HG03103 (cell line): ENCODE measurements at regions not wholly inside any gene's neighbourhood (a gene's known extent, or its start where the extent isn't known, plus 50 kb on each side); places are given as distances from the start of the nearest gene placed in this dataset.

Experiments used
- ATAC-seq: cut with Tn5 transposase; IDR thresholded peaks from one replicate; pipeline ENCODE4 v1.9.1; 2021; ENCODE audit warnings: low read depth; ENCODE audit not compliant: unreplicated experiment

DNA sequence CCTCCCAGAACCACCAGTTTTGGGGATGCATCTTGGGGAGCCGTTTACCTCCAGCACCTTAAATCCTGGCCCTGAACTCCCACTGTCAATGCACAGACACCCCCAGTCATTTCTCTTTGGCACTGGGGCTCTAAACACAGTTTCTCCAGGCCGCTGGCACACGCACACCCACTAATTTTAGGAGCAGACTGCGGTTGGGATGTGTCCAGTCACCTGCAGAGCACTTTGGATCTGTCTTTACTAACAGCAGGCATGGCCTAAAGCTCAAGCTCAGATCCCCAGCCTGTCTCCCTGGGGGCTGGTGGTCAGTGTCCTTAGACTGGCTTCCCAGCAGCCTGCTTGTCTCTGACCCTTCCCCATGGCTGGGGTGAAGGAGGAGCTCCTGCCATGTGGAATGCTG is 49.9 kb downstream of the SYNE3 start:
- no peak for ATAC-seq

DNA sequence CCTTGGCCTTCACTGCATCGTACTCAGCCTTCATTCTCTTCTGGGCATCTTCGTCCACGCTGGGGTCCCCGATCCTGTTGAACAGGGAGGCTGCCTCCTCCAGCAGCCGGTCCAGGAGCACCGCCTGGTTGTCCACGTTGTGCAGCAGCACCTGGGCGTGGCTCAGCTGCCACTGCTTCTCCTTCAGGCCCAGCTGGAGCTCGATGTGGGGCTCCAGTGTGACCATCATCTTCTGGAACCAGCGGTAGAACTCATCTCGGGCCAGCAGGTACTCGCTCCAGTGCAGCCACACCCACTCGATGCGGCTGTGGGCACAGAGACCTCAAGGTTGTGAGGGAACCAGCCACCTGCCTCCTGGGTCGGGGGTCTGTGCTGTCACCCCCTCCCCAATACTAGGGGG is 50.5 kb downstream of the SYNE3 start:
- ATAC-seq, result no peak

DNA sequence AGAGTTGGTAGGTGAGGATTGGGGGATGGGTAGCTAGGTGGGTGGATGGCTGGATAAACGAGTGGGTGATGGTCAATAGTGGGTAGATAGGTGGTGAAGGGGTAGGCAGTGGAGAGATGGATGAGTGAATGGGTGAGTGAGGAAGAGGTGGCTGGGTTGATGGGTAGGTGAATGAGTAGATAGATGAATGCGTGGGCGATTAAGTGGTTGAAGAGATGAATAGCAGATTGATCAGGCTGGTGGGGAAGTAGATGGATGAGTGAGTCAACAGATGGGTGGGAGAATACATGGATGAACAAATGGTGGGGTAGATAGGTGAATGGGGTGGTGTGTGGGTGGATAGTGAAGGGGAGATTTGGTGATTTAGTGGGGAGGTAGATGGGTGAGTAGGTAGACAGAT is 51.1 kb downstream of the SYNE3 start:
- ATAC-seq, result no peak

DNA sequence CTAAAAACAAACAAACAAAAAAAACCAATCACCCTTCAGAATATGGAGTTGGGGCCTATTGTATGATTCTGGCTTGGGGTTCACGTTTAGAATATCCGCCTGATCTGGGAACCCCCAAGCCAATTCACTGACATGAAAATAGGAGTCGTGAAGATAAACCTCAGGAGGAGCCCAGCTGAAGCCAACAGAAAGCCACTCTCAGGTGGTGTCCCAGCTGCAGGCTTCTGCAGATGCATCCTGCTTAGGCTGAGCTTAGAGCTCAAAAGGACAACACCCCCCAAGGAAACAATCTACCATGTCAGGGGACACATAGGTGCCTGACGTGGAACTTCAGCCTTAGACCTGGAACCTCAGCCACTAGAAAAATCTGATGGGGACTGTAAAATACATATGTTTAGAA is 51.9 kb downstream of the SYNE3 start:
- ATAC-seq, result no peak

DNA sequence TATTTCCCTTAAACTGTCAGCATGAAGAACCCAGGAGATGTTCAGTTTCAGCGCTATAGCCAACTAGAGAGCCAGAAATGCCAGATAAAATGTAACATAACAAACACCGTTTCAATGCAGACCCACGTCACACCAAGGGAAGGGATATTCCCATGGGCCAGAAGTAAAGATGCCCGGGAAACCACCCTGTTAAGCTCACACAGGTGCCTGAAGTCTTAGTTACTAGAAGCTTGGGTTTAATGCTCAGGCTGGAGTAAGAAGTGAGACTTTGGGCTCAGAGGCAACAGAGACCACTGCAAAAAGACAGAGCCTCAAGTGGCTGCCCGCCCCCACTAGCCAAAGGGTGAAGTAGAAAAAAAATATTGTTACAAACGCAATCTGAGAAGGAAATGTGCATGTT is 52.3 kb downstream of the SYNE3 start:
- ATAC-seq, result no peak

DNA sequence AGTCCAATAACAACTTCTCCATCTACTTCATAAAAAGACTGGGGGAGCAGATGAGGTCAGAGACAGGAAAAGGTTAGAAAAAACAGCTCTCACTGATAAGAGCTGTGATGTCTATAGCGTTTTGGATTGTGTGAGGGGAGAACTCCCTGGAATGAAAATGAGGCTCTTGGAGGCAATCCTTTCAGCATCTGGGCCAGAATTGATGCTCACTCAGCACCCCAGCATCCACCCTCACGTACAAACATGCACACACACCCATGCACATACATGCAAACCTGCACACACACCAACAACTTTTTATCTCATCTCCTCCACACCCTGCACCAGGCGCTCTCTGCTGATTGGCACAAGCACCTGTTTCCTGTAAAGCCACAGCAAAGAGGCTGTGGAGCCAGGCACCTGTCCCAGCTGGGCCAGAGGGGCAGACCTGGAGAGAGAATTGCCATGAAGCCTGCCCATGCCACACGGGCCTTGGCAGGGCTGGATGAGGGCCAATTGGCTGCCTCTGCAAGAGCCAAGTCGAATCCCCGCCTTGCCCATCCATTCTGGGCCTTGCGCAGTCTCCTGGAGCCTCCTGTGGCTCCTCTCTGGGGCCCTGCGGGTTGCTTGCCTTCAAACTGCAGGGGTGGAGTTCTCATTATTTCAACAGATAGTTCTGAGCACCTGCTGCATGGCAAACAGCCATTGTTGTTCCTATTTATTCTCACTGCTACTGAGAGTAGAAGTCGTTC is 53.1 kb downstream of the SYNE3 start:
- no peak for ATAC-seq

DNA sequence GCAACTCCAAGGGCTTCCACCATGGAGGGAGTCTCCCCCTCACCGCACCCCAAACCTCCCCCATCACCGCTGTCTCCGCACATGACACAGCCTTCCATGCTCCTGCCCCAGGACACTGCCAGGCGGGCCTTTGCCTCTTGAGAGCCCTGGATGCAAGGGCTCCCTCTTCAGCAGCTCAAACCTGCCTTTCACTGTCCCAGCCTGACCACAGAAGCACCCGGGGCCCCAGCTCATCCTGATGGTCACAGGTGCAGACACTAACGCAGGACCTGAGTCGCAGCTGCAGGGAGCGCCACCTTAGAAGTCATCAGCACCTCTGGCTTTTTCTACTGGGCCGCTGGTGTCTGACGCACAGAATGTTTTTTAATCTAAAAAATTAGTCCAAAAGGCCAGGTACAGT is 54.0 kb downstream of the SYNE3 start:
- ATAC-seq, result no peak

DNA sequence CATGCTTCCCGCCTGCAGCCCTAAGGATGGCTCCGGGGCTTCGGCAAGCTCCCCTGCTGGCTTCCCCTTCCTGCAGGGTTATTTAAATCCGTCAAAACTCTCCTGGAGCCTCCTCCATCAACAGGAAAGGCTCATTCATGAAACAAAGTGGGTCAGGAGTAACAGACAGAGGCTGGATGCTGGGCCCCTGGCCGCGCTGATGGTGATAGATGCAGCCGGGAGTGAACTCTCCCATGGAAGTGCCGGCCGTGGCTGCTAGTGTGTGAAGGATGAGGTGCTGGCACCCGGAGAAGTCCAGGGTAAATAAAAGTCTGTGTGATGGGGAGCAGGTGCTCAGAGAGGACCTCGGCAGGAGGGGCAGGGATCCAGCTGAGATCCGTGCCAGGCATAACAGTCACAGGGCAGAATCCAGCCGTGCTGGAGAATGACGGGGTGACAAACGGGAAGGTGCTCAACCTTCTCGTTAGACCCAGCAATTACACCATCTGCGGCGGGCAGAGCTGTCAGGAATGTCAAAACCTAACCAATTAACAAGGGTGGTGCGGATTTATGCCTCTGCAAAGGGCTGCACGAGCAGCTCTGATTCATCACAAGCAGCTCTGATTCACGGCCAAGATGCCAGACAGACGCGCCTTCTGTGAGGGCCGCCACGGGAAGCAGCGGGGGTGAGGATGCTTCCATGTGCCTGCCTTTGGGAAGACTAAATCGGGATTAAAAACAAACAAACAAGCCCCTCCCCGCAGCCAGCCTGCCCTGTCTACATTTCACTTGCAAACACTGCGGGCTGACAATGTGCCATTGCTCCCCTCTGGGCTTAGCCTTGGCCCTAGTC is 55.6 kb downstream of the SYNE3 start:
- ATAC-seq, result no peak

DNA sequence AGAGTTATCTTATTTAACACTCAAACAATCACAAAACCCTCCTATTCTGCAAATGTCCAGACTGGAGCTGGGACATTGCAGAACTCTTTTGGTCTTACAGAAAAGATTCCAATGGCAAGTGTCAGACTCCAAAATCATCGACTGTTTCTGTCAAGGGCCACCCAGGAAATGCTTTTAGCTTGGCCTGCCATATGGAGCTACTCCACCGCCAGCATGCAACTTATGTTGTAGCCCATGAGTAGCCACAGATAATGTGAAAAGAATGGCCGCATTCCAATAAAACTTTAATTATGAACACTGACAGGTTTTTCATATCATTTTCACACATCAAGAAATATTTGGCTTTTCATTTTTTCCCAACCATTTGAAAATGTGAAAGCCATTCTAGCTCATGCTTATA is 57.5 kb downstream of the SYNE3 start:
- ATAC-seq, result no peak

DNA sequence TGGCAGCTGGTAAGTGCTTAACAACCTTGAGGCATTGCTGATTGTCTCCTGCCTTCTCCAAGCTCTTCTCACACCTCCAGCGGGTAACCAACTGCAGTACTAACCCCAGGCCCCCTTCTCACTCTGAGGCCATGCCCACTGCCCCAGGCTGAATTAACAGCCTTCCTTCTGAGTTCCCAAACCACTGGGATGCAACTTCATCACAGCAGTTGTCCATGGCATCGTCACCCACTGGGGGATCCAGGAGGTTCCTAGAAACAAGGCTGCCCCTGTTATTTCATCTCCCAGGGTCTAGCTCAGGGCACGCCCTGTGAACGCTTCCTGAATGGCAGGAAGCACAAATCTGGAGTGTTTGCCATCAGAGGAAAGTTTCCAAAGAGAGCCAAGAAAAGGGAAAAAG is 58.0 kb downstream of the SYNE3 start:
- ATAC-seq, result no peak

DNA sequence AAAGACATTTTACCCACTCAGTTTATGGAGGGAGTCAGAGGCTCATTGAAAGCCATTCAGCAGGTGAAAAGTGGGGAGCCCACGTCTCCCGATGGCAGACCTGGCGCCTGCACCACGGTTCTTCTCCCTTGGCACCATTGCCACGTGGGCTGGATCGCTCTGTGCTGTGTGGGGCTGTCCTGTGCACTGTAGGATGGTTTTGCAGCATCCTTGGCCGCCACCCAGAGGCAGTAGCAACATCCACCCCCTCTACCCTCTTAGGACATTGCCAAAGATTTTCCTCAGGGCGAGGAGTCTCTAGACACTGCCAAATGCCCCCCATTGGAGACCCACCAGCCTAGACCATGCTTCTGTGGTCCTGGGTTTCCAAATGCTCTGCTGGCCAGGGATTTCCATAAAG is 60.2 kb downstream of the SYNE3 start:
- ATAC-seq, result no peak

DNA sequence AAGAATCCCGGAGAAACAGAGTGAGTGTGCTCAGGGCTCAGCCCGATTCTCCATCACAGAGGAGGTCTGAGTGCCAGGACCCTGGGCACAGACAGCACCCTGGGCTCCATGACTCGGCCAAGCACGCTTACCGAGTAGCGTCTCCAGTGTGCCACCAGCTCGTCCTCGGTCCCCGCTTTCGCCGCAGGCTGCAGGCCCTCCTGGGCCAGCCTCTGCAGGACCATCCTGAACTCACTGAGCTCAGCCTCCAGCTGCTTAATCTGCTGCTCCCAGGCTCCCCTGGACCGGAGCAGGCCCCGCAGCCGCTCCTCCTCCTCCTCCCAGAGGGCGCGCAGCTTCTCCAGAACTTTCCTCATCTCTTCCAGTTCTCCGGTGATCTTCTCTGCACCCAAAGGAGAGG is 61.2 kb downstream of the SYNE3 start:
- ATAC-seq, result no peak

DNA sequence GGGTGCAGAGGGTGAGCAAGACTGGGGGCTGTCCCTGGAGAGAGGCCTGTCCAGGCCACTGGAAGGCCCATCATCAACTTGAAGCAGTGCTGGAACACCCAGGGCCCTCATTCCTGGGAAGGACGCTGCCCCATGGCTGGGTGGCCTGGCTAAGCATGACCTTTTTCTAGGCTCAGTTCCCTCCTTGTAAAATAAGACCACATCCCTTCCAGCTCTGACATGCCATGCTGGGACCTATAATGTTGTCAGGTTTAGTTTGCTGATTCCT is 62.8 kb downstream of the SYNE3 start:
- no peak for ATAC-seq

DNA sequence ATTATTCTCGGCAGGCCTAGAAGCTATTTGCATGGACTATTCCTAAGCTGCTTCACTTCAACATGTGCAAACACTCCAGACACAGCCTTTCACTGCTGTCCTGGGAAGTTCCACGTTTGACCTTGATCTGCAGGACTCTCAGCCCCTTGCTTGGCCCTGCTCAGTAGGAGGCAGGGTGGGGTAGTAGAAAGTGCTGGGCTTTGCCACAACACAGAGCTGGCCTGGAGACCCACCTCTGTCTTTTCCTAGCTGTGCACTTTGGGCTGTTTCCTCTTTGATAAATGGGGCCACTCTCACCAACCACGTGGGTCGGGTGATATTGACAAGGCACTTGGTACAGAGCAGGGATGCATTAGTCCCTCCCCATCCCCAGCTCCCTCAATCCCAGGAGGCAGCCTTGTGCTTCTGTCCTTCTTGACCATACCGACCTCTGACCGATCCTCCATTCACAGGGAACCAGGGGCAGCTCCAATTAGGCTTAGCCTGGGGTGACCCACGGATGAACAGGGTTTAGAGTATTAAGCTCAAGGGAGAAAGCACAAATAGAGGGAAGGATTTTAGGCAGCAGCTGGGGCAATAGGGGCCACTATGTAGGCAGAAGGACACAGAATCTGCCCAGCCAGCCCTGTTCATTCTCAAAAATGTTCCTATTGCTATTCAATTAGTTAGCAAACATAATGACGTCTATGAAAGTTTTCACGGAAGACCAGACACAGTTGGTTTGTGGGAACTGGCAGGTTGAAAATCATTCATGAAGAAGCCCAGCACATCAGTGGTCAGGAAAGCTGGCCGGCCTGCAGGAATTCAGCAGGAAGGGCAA is 63.3 kb downstream of the SYNE3 start:
- no peak for ATAC-seq

DNA sequence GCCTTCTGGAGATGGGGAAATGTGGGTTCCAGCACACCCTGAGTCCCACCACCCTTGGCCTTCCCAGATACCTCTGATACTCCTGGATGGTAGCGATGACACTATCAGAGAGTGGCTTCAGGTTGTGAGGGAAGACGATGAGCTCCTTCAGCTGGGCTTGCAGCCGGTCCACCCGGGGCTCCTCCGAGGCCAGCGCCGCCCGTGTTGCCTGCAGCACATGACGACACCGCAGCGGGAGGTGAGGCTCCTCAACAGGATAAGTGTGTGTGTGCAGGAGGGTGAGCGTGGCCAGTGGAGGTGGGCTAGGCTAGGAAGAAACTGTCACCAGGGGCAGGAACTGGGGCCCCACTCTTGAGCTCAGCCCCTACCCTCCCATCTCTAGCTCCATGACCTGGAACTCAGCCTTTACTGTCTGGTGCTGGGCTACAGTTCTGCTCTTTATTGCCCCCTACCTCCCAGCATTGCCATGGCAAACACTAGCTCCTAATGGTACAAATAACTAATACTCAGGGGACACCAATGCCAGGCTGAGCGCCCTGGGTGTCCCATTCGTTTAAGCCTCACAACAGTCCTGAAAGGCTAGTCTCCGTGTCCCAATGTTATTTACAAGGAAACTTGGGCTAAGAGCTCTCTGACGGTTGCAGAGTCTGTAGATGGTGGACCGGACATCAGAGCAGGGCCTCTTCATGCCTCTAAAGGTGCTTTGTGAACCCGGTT is 64.1 kb downstream of the SYNE3 start:
- ATAC-seq, result peak; percentile 51

DNA sequence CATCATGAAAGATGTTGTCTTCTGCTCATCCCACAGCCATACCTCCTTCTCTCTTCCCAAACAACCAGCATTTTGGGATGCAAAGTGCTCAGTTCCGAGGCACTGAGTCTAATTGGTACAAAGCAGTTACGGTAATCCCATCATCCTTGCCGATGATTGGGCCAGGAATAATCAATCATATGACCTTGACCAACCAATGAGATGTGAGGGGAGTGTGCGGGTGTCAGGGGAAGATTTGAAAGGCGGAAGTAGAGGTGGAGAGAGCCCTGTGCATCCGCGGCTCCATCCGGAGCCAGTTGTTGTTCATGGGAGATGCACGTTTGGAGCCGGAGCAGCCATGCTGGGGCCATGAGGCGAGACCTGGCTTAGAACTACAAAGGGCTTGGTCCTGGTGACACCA is 67.3 kb downstream of the SYNE3 start:
- ATAC-seq, result no peak

DNA sequence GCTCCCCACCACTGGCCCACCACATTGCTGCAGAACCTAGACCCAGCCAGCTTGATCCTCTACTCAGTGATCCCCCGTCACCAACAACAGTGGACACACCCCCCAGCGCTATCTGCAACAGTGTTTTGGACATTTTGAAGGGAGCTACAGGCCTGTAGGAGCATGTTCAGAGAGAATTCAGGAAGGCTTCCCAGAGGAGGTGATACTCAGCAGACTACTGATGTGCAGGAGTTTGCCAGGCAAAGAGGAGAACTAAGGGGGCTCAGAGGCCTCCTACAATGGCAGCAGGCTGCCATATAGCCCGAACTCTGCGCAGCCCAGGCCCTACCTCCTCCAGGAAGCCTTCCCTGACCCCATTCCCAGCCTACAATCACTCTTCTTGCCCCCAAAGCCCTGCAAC is 70.0 kb downstream of the SYNE3 start:
- no peak for ATAC-seq

DNA sequence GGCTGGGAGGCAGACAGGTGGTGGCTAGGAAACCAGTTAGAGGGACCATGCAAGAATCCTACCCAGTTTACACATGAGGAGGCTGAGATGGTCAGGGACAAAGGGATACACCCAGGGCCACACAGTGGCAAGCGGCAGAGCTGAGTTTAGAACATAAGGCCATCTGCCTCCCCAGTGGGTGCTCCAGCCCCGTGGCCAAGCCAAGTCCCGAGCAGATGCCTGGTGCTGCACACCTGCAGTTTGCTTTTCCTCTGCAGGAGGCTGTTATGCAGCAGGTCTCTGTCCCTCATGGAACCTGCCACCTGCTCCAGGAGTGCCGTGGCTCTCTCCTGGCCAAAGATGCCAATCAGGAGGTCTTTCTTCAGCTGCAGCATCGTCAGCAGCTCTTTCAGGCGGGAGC is 70.8 kb downstream of the SYNE3 start:
- no peak for ATAC-seq

DNA sequence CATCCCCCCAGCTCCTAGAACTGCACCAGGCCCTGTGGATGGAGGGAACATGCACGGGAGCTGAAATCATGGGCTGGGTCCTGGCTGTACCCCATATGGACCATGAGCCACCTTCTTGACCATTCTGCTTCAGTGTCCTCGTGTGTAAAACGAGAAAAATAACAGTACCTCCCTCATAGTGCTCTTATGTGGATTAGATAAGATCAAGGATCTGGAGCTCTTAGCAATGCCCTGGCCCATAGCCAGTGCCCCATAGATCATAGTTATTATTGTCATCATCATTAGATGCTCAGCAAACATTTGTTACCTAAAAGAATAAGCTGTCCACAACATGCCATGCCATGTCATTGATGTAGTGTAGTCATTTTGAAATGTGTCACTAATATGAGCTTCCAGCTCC is 71.3 kb downstream of the SYNE3 start:
- ATAC-seq, result no peak

DNA sequence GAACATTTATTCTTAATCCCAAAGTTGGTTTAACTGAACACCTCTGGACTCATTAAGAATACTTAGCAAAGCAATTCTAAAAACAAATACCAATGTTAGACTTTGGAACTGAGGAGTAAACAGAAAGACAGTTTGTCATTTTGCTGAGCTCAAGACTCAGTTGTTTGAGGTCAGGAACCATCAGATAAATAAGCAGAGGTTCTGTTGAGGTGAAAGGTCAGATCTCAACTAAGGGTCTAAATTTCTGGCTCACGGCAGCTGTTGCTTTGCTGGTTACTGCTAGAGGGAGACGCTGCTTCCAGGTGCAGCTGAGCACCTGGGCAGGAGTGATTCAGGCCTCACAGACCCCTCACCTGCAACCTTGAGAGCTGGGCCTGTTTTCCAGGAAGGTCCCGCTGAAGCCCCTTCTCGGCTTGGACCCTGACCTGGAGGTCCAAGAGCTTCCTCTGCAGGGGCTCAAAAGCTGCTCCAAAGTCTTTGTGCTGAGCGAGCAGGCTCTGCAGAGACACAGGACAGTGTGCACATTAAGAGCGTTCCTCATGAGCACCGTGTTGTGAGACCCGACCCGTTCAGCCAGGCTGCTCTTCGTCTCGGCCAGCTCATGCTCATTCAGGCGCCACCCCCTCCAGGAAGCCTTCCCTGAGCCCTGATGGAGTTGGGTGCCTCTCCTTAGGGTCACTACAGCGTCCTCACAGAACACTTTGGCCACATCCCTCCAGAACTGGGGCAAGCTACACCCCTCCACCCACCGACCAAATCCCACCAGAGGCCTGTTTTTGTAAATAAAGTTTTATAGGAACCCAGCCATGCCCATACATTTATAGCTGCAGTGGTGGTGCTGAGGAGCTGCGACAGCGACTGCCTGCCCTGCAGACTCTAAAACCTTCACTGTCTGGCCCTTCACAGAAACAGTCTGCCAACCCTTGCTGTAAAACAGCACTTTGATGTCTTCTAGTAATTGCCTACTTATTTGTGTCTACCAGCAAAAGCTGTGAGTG is 72.0 kb downstream of the SYNE3 start:
- ATAC-seq, result no peak
